GM18519 (cell line): ENCODE measurements at regions not wholly inside any gene's neighbourhood (a gene's known extent, or its start where the extent isn't known, plus 50 kb on each side); places are given as distances from the start of the nearest gene placed in this dataset.
A peak's percentile ranks its signal among the peaks of the same experiment; 100 is the strongest.
"Not testable (repeated sequence)": the region's sequence is repeated elsewhere in the genome, so short reads cannot be mapped to it uniquely, and the experiment has no call there.

Source experiments
- ATAC-seq: cut with Tn5 transposase; IDR thresholded peaks from one replicate; pipeline ENCODE4 v1.9.1; 2021; ENCODE audit warnings: mild to moderate bottlenecking, moderate library complexity; ENCODE audit not compliant: unreplicated experiment, low FRiP score

DNA sequence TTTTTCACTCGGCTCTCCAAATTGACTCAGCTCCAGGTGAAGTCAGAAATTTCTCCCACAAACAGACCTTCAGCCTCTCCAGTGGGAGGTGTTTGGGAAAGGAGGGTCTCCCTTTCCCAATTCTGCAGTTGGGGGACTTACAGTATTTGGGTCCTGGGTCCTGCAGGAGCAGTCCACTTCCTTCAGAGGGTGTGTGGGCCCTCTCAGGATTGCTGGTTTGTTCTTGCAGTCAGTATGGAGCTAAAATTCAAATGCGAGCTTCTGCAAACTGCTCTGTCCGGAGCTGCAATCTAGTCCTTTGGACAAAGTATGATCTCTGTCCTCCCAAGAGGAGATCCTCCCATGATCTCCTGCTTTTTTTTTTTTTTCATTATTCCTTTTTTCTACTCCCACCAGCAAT, 87.9 kb upstream of the MSTN start:
- ATAC-seq = no peak

DNA sequence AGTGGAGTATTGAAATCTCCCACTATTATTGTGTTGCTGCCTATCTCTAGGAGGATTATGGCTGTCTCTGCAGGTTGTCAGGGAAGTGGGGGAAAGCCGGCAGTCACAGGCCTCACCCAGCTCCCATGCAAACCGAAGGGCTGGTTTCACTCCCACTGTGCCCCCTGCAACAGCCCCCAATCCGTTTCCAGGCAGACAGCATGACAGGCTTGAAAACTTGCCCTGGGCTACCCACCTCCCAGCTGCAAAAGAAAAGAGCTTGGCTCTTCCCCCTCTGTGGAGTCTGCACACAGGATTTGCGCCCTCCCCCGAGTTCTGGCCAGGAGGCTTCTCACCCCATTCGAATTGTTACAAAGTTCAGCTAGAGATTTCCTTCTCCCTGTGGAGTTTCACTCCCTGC, 87.4 kb upstream of the MSTN start:
- ATAC-seq = no peak

DNA sequence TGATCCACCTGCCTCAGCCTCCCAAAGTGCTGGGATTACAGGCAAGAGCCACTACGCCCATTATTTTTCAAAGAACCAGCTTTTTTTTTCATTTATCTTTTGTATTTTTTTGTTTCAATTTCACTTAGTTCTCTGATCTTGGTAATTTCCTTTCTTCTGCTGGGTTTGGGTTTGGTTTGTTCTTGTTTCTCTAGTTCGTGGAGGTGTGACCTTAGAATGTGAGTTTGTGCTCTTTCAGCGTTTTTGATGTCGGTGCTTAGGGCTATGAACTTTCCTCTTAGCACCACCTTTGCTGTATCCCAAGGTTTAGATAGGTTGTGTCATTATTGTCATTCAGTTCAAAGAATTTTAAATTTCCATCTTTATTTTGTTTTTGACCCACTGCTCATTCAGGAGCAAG, 86.7 kb upstream of the MSTN start:
- ATAC-seq = no peak

DNA sequence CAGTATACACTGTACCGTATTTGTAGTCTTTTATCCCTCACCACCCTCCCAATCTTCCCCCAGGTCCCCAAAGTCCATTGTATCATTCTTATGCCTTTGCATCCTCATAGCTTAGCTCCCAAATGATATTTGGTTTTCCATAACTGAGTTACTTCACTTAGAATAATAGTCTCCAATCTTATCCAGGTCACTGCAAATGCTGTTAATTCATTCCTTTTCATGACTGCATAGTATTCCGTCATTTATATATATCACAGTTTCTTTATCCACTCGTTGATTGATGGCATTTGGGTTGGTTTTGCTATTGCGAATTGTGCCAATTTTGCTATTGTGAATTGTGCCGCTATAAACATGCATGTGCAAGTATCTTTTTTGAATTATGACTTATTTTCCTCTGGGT, 83.6 kb upstream of the MSTN start:
- not testable (repeated sequence) for ATAC-seq

DNA sequence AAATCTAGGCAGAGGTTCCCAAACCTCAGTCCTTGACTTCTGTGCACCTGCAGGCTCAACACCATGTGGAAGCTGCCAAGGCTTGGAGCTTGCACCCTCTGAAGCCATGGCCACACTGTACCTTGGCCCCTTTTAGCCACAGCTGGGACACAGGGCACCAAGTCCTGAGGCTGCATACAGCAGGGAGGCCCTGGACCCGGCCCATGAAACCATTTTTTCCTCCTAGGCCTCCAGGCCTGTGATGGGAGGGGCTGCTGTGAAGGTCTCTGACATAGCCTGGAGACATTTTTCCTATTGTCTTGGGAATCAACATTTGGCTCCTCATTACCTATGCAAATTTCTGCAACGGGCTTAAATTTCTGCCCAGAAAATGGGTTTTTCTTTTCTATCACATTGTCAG, 77.9 kb upstream of the MSTN start:
- ATAC-seq = not testable (repeated sequence)

DNA sequence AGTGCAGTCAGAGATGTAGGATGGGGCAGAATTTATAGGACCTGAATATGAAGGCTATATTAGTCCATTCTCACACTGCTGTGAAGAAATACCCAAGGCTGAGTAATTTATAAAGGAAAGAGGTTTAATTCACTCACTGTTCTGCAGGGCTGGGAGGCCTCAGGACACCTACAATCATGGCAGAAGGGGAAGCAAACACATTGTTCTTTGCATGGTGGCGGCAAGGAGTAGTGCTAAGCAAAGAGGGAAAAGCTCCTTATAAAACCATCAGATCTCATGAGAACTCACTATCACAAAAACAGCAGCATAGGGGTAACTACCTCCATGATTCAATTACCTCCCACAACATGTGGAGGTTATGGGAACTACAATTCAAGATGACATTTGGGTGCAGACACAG, 76.8 kb upstream of the MSTN start:
- ATAC-seq = no peak

DNA sequence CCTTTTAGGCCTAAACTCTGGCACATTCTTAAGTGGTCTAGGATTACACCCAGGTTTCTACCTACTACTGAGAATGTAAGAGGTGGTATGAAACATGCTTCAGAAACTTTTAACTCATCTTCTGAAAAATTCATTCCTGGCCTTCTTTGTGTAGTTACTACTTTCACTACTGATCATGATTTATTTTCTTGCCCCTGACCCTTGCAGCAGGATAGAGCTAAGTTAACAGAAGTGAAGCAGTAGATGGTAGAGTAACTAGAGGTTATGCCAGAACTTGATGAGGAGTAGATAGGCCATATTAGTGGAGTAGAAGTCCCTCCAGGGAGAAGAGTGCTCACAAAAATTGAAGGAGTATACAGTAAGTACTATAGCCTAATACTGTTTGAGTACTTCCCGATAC, 75.5 kb upstream of the MSTN start:
- ATAC-seq = no peak

DNA sequence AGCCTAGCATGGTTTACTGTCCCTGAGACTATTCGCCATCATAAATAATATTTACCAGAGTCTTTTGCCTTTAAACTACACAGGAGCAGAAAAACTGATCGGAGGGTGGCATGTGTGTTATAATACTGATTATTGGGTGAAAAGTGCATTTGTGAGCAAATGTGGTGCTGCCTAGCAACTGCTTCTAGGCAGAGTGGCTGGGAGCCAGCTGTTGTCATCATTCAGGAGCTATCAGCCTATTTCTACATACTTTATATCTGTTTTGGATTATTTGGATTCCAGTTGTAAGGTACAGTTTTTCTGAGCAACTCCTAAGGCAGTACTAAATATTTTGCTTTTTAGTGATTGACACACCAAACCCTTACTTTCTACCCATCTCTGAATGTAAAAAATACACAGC, 75.0 kb upstream of the MSTN start:
- ATAC-seq = no peak

DNA sequence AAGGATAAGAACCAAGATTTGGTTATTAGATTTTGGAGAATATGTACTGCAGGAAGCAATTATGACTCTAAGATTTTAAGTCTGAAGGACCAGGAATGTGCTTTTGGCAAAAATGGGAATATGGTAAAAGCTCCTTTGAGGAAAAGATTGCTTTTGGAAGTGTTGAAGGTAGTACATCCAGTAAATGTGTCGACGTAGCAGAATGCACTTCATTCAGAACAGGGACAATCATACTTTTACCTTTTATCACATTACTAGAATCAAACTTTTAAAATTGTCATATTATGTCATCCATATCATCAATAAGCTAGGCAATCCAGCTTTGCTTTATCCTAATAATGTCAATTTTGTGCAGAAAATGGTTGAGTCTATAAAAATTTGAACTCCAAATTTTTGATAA, 74.3 kb upstream of the MSTN start:
- no peak for ATAC-seq

DNA sequence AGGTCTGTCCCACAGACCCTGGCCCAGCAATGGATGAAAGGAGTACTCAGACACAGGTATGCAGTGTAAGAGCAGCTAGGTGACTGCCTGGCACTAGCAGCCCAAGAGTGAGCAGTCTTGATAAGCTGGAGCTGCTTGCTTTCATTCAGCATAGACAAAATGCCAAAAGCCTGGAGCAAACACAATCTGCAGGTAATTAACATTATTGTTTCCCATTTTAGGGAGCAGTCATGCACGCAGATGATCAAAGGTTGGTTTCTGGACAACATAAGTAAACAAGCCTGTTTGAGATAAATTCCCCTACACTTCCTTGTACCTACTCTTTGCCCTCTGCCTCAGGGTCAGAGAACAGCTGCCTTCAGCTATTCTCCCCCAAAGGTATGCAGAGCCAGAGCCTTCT, 73.7 kb upstream of the MSTN start:
- no peak for ATAC-seq

DNA sequence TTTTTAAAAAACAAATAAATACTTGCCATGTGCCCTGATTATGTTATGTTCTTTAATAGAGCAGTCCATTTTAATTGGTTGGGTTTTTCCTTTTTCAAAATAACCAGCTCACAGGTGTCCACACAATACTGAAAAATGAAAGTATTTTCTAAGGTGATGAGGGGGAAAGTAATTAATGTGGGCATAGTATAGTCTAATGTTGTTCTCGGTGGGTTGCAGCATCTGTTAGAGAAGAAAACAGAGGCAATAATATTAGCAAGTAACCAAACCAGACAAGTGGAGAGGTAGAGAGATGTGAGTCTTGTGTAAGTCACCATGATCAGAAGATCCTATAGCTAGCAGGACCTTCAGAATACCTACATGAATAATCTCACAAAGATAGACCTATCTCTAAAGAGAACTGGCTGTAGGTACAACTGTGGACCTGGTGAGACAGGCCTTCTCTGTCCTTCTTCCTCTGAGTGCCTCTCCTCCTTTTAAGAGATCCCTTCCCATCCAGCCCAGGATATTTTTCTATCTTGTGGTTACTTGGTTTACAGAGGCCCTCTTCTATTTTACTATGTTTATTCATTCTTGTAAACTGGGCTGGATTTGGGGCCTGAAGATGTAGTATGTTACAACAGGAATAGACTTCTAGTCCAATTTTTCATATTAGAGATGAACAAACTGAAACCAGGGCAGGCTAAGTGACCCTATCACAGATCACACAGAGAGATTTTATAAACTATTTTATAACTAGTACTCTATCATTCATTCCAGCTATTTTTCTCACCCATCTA, 67.1 kb upstream of the MSTN start:
- ATAC-seq = no peak

DNA sequence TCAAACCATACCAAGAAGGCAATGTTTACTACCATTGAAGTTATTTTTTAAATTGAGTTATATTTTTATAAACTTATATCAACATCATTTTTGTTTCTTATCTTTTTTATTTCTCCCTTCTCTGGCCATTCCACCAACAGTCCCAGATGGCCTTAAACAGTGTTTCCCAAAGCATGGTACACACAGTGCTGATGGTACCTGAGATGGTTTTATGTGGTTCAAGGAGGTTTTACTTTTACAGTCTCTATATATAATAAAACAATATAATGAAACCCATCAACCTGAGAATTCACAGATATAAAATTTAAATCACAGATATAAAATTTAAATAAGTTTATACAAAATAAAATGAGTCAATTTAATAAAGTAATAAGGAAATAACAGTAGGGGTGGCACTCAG, 65.1 kb upstream of the MSTN start:
- no peak for ATAC-seq

DNA sequence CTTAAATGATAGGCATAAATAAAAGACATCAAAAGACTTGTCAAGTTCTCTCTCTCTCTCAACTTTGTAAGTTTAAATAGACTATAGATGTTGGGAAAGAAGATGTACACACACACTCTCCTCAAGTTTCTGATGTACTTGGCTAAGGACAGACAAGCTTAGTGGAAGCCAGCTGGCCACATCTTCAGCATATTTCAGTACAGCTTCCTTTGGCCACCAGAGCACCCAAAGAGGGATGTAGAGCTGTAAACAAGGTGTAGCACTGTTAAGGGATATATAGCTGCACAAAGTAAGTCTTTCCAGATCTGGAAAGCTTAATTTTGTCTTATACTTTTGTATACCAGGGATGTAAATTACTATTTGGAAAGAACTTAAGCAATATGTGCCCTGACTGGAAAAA, 64.3 kb upstream of the MSTN start:
- no peak for ATAC-seq

DNA sequence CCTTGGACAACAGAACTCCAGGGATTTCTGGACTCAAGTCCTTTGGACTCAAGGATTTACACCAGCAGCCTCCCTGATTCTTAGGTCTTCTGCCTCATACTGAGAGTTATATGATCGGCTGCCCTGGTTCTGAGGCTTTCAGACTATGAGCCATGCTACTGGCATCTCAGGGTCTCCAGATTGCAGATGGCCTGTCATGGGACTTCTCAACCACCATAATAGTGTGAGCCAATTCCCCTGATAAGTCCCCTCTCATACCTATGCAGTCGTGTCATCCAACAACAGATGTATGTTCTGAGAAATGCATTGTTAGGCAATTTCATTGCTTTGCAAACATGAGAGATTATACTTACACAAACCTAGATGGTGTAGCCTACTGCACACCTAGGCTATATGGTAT, 61.4 kb upstream of the MSTN start:
- no peak for ATAC-seq

DNA sequence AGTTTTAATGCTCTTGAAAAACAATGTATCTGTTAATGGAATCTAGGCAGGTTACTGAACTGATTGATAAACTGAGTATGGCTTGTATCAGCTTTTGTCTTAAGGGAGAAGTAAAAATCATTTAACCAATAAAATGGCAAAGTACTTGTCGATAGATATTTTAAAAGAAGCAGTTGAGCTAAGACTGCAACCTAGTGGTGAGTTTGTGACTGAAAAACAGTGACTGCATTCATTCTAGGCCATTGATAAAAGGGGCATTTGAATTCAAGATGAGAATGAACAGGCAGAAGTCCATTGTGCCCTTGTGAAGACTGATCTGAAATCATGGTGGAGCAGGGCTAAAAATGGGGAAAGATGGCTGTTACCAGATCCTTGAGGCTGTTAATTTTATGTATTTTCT, 59.4 kb upstream of the MSTN start:
- ATAC-seq = peak; percentile 54

DNA sequence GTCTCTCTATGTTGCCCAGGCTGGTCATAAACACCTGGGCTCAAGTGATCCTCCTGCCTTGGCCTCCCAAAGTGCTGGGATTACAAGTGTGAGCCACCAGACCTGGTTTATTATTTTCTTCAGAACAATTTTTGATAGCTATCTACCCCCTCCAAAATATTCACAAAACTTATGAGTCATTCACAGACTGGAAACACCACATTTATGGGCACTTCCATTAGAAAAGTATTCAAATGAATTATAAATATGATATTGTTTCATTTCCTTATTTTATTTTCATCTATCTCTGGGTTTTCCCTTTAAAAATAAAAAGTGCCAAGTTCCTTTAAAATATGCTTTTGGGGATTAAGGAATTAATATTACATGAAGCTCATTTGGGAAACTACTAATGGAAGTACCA, 58.8 kb upstream of the MSTN start:
- ATAC-seq = no peak

DNA sequence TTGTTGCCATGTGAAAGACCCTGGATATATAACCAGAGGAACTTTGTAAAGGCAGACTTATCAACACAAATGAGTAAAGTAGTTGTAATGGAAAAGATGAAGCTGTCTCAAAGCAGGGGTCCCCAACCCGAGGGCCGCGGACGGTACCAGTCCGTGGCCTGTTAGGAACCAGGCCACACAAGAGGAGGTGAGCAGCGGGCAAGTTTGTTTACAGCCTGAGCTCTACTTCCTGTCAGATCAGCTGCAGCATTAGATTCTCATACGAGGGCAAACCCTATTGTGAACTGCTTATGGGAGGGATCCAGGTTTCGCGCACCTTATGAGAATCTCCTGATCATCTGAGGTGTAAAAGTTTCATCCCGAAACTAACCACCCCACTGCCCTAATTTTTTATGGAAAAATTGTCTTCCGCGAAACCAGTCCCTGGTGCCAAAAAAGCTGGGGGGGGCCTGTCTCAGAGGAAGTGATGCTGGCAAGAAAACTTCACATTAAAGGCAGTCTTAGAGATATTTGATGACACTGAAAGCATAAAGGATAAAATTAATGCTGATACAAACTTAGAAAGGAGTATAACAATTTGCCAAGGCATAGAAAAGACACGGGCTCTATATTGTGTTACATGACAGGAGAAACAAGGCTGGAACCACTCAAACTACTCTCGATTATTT, 57.5 kb upstream of the MSTN start:
- no peak for ATAC-seq

DNA sequence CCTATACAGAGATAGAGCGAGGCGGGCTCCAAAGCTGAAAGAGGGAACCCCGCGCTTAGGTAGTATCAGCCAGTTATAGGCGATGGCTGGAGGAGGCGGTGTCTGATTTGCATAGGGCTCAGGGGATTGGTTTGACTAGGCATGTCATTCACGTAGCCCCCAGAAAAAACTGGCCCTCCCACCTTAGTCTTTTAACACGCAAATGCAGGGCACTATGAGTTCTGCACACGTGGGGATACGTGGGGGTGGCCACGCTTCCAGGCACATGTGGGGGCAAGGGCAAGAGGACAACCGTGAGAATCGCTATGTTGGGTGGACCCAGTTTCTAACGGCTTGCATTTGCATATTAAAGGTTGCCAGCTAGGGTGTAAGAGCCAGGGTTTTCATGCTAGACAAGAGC, 56.7 kb upstream of the MSTN start:
- ATAC-seq = no peak

DNA sequence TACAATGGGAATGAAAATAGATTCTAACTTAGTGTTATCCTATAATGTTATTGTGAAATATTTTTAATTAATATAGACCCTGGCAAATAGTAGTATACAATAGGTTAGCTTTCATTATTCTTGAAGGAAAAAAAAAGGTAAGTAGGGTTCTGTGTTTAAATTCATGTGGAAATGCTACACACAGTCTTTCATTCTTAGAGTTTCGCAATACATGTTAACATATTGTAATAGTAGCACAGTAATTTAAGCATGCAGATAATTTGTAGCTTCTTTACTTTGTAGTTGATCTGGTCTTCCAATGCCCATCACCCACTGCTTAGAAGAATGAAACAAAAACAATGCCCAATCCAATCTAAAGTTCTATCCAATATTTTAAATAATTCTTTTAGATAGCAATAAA, 54.8 kb upstream of the MSTN start:
- ATAC-seq = no peak

DNA sequence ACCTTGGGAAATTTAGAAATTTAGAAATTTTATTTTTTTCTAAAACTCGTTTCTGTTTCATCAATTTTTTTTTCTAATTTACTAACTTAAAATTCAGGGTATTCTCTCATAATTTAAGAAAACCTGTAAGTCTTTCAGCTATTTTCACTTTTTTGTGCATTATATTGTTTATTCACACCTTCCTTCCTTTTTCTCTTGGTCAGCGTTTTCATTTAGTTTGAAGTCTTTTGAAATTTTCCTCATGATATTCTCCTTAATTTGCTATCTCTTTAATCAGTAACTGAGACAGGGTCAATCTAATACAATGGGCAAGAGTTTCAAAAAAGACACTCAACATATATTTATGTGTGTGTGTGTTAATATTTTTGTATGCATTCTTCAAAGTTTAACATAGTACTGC, 50.5 kb upstream of the MSTN start:
- no peak for ATAC-seq
